Stimulated activated CD4-positive, alpha-beta T cell treated with anti-CD3 and anti-CD28 coated beads, TNF-alpha, amount 100 ng/mL, for 4 hours (primary cell): ENCODE measurements at regions not wholly inside any gene's neighbourhood (a gene's known extent, or its start where the extent isn't known, plus 50 kb on each side); places are given as distances from the start of the nearest gene placed in this dataset.

Experiments used
- DNase-seq, 3 experiments: peaks; one replicate each; pipeline ENCODE4 v3.0.0-alpha.2; 2020; ENCODE audit warnings: low read depth in 3 of 3

DNA sequence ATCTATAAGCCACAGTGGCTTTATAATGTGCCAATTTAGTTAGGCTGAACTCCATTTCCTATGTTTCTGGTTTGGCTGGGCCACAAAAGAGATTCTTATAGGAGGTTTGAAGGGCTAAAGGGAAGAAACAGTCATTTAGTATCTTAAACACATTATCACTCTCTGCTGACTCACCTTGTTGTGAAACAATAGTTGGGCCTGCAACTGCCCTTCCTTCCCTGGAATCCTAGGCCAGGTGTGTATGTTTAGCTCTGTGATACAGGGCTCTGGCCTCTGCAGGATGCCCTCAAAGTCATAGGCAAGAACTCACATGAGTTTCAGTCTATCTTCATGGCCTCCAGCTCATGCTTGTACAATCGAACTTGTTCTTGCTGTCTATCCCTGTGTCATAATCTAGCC, 400.0 kb upstream of the CELF4 start:
- no peak for DNase-seq

DNA sequence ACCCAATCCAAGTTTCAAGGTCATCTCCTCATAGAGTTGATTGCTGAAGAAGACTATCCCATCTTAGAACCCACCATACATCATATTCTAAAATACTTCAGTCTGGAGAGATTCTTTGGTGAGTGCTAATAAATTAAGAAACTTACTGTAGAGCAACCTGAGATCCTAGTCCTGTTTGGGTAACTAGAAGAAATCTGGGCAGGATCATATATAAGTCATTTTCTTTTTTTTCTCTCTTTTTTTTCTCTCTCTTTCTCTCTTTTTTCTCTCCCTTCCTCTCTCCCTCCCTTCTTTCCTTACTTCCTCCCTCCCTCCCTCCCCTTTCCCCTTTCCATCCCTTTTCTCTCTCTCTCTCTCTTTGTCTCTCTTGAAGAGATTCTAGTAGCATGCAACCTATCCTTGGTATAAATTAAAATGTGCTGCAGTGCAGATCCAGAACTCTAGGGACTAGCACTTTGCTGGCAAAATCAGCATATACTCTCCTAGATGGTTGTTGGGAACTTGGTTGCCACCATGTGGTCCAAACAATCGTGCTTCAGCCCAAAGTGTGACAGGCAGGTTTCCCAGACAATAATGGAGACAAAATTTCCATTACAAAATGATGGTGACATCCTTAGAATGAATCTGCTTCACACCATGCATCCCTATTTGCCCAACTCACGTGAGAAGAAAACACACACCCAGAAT, 399.4 kb upstream of the CELF4 start:
- DNase-seq = no peak

DNA sequence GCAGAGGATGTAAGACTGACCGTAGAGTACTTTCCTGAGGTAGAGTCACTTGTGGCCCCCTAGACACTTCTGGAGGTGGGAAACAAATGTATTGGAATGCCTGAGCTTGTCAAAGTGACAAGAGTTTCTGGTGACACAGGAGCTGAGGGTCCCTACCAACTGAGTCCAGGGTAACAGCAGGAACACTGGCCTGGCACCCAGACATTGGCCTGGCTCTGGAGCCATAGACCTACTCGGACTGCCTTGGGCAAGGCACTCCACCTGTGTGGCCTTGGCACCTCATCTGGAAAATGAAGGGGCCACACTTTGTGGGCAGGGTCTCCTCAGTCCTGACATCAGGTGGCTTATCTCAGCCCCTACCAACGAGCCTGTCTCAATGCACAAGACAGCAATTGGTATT, 398.2 kb upstream of the CELF4 start:
- no peak for DNase-seq

DNA sequence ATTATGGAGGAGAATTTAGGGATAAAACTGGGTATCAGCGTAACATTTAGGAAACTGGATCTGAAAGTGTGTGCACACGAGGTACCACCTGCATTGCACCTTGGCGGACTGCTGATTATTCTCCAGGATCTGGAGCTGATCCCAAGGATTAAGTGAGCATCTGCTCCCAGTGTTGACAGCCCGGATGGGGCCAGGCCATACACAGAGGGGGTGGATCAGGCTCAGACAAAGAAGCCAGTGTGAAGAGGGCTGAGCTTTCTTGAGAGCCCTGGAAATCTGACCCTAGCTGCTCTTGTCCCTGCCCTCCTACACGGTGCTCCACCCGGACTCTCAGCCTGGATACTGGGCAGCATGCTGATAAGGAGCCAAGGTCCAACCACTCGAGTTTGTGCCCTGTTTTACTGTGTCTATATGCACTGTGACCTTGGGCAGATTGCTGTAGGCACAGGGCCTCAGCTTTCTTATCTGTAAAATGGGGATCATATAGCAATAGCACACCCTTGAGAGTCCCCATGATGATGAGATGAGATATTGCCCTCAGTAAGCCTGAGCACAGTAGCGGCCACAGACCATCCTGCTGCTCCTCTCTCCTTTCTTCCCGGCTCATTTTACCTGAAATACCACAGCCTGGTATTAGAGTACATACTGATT, 396.8 kb upstream of the CELF4 start:
- DNase-seq = no peak

GRCh38 chr18:37958499-37958898, 392.9 kb upstream of the CELF4 start:
- no peak for DNase-seq

DNA sequence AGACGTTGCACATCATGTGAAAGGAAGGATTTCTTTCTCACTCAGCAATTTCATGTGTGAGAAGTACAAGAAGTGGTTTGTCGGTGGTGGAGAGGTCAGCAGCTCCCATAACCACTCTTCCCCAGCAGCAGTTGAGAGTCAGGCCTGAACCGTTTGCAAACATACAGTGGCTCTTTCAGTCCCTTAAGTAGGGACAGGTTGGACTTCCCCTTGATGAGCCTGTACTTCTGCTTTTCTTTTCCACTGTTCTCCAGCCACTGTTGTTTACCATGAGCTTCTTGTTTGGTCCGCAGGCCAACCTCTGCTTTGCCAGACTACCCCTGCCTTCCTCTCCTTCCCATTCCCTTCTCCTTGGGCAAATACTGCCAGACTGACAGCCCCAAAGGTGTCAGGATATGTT, 391.3 kb upstream of the CELF4 start:
- DNase-seq = no peak

DNA sequence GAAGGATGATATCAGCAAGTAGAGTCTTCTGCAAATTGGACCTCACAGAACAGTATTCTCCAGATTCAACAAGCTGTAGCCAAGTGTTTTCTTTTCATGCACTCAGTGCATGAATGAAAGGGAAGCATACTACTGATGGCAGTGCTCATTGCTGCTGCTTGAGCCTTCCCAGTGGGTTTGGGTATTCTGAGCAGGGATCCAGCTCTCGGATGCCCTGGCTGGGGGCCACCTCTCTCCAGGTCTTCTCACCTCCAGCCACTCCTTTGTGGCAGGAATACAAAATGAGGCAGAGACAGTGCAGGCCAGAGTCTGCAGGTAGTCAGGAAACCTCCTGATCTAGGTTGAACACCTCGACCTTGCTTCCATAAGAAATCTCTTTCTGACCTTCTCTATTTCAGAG, 390.4 kb upstream of the CELF4 start:
- no peak for DNase-seq

- no peak for DNase-seq
Measured at GRCh38 chr18:37955201-37955600, 389.6 kb upstream of the CELF4 start.

DNA sequence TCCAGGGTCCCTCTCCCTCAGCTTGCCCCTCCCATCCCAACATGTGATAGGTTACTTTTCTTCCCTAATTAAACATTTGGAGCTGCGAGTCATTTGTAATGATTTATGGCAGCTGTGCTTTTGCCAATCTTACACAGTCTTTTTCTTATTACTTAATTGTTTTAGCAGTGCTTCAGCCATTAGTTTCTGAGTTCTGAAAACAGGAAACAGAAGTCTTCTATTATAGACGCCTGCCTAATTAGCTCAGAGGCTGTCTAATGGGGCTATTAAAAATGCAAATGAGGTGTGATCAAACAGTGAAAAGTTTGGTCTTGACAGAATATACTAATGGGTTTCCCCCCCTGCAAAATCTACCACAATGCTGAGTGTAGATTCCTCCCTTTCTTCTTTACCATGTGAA, 388.3 kb upstream of the CELF4 start:
- no peak for DNase-seq

- no peak for DNase-seq
Measured at GRCh38 chr18:37948471-37948870, 382.9 kb upstream of the CELF4 start.

DNA sequence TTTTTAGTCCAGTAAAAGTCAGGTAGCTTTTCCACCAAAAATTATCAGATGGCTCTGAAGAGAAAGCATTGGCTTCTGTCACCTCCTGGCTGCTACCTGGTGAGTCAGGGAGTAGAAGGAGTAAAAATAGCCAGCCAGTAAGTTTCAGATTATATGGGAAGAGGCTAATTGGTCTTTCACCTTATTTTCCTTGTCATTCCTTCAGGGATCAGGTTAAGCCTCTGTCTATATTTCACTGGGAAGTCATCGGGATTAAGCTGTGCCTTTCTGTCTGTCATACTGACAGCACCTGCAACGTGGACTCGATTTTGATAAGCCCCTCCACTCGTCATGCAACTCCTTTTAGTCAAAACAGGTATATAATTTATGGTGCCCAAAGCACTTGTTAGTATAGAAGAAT, 380.7 kb upstream of the CELF4 start:
- no peak for DNase-seq

GRCh38 chr18:37944700-37945270, 379.2 kb upstream of the CELF4 start:
- DNase-seq = no peak

DNA sequence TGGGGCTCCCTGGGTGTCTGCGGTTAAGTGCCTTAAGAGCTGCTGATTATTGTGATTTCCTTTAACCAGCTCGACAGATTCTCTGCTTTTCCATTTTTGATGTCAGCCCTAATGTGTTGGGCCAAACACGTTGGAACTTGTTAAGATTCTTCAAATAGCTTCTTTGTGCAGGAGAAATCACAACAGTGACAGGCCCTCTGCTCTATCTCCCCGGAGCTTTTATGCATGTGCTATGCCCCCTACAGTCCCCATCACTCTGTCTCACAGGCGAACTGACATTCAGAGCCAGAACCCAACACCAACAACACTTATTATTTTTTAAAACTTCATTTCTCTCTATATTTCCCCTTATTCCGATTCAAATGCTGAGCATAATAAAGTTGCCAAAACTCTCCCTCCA, 371.7 kb upstream of the CELF4 start:
- DNase-seq = no peak

- DNase-seq = no peak
Measured at GRCh38 chr18:37935086-37935485, 369.5 kb upstream of the CELF4 start.

DNA sequence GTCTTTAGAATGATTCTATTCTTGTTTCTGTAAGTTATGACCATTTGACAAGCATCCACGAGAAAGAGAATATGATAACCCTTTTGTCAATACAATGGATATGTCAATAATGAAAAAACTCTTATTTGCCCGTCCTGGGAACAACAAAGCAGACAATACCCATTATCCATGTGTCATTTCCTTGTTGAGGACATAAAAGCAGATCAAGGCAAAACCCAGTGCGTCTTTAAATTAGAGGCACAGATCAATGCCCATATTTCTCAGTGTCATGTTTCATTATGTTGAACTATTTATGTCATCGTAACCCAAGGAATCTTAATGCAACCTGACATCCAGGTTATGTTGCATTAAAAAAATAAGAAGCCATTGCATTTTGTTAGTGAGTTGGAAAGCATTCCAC, 365.0 kb upstream of the CELF4 start:
- no peak for DNase-seq

DNA sequence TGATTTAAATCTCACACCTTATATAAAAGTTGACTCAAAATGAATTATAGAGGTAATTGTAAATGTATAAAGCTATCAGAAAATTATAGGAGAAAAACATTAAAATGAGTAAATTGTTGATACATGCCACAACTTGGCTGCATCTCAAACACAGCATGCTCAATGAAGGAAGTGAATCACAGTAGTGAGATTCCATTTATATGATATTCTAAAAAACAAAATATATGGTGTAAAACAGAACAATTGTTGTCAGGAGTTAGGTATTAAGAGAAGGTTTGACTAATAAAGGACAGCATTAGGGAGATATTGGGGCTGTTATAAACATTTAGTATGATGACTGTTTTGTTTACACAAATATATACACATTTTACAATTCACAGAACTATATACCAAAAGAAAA, 356.6 kb upstream of the CELF4 start:
- no peak for DNase-seq

- DNase-seq = no peak
Measured at GRCh38 chr18:37920865-37921264, 355.3 kb upstream of the CELF4 start.

DNA sequence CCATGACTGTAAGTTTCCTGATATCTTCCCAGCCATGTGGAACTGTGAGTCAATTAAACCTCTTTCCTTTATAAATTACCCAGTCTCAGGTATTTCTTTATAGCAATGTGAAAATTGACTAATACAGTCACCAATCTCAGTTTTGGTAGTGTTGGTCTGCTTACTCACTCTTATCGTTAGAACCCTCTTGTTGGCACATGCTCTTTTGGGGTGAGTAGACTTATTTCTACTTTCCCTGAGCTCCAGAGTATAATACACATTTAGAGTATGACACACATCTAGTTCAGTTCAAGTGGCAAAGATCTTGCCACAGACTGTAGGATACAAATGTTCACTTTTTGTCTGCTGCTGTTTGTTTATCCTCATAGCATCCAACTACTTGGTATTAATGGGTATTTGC, 347.5 kb upstream of the CELF4 start:
- no peak for DNase-seq

DNA sequence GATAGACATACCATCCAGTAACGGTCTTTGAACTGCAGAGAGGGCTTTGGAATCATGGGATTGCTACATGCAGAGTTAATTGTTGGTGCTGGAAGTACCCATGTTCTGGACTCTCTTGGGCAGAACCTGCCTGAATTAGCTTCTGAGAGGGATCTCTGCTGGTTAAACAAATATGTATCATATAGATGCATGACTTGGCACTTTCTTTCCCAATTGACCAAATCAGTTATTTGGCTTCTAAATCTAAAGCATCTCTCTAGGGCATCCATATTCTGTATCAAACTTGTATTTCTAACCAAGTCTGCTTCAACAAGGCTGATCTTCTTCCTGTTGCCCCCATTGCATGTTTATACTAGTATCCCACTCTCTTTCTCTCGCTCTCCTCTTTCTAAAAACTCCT, 336.7 kb upstream of the CELF4 start:
- DNase-seq = no peak

DNA sequence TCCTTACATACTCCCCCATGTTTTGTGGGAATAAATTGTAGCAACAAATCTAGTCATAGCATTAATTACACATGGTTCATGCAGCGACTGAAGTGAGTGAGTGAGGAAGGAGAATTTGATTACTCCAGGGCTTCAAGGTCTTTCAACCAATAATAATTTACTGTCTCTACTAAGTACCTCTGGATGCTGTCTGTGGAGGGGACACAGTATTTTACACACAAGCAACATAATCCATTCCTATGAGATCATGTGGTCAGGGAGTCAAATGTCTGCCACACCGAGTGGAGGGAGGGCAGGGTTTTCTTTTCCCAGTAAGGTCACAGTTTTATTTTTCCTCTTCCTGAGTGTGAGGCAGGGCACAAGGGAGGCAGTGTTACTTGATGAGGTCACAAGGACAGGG, 334.7 kb upstream of the CELF4 start:
- DNase-seq = no peak

GRCh38 chr18:37889963-37890362, 324.4 kb upstream of the CELF4 start:
- DNase-seq = no peak

DNA sequence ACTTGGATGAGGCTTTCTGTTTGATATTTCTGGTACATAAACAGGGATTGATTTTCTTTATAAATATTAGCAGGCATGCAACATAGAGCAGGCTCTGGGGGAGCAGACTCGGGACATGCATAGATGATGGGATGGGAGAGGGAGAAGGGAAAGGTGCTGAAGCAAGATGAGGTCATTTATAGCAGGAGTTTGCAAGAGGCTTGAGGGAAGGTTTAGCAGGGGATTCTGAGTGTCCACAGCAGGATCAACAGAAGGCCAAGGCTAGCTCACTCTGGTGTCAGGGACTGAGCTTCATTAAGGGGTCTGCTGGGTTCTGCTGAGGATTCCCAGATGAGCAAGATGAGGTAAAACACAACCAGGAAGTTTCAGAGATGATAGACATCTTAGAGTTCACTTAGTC, 309.1 kb upstream of the CELF4 start:
- no peak for DNase-seq

DNA sequence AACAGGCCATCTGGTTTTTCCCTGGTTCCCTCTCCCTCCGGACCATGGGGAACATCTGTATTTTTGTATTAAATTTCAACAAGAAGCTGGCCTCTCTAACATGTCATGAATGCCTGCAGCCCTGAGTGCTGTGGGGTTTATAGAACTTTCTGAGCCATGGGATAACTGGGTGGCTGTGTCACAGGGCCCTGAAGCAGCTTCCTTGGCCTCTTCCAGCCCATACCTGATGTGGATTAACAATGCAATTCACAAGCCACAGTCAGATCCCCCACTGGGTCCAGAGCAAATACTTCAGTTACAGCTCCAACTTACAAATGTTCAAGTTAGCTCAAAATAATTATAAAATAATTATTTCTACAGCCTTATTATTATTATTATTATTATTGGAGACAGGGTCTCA, 307.8 kb upstream of the CELF4 start:
- DNase-seq = no peak

GRCh38 chr18:37872562-37872961, 307.0 kb upstream of the CELF4 start:
- DNase-seq = no peak
